ES-I3 (cell line): ENCODE measurements at regions not wholly inside any gene's neighbourhood (a gene's known extent, or its start where the extent isn't known, plus 50 kb on each side); places are given as distances from the start of the nearest gene placed in this dataset.
"Not testable (repeated sequence)": the region's sequence is repeated elsewhere in the genome, so short reads cannot be mapped to it uniquely, and the experiment has no call there.

Experiments
- H3K36me3 ChIP-seq: 2 replicates; pipeline ENCODE4 v1.6.1; 2013; ENCODE audit warnings: mild to moderate bottlenecking, low read length, control low read depth, moderate library complexity; ENCODE audit not compliant: insufficient read depth
- H3K4me1 ChIP-seq: 2 replicates; pipeline ENCODE4 v1.6.1; 2013; ENCODE audit warnings: mild to moderate bottlenecking, control low read depth, low read length; ENCODE audit not compliant: insufficient read depth
- H3K9ac ChIP-seq: 2 replicates; pipeline ENCODE4 v1.6.1; 2013; ENCODE audit warnings: low read depth, mild to moderate bottlenecking, low read length, moderate library complexity
- H3K9me3 ChIP-seq: 2 replicates; pipeline ENCODE4 v1.6.1; 2013; ENCODE audit warnings: mild to moderate bottlenecking, low read length, moderate library complexity; ENCODE audit not compliant: control insufficient read depth, insufficient read depth

GRCh38 chr3:21979706-21980105 is 228.7 kb upstream of the ZNF385D start:
- H3K9ac ChIP-seq: no peak overlapping the region
- no peaks in the 10 kb centered on the region for H3K4me1 ChIP-seq
- H3K9me3 ChIP-seq: no peaks in the 10 kb centered on the region
- H3K36me3 ChIP-seq: no peaks in the 10 kb centered on the region

- Histone ChIP-seq H3K9me3 (no peaks in the 10 kb centered on the region), H3K4me1 (no peaks in the 10 kb centered on the region), H3K9ac (no peak overlapping the region), H3K36me3 (no peaks in the 10 kb centered on the region)
Observed at GRCh38 chr3:21989341-21990042, 238.5 kb upstream of the ZNF385D start.

- H3K36me3 ChIP-seq: no peaks in the 10 kb centered on the region
- no peak overlapping the region for H3K9ac ChIP-seq
- H3K4me1 ChIP-seq: no peaks in the 10 kb centered on the region
- H3K9me3 ChIP-seq: no peaks in the 10 kb centered on the region
Observed at GRCh38 chr3:21991061-21991460, 240.1 kb upstream of the ZNF385D start.

- no peaks in the 10 kb centered on the region for H3K4me1 ChIP-seq
- no peaks in the 10 kb centered on the region for H3K9me3 ChIP-seq
- no peaks in the 10 kb centered on the region for H3K36me3 ChIP-seq
- no peak overlapping the region for H3K9ac ChIP-seq
Observed at GRCh38 chr3:21995079-21995607, 244.1 kb upstream of the ZNF385D start.

- no peak overlapping the region for H3K9ac ChIP-seq
- no peaks in the 10 kb centered on the region; the same call in 1 of the 2 replicates for H3K9me3 ChIP-seq
- no peaks in the 10 kb centered on the region for H3K4me1 ChIP-seq
- H3K36me3 ChIP-seq: no peaks in the 10 kb centered on the region
Observed at GRCh38 chr3:22007368-22007767, 256.4 kb upstream of the ZNF385D start.

- Histone ChIP-seq H3K36me3 (no peaks in the 10 kb centered on the region), H3K9ac (no peak overlapping the region), H3K9me3 (no peaks in the 10 kb centered on the region; the same call in 1 of the 2 replicates), H3K4me1 (no peaks in the 10 kb centered on the region)
Observed at GRCh38 chr3:22010997-22011396, 260.0 kb upstream of the ZNF385D start.

- no peaks in the 10 kb centered on the region for H3K36me3 ChIP-seq
- H3K9ac ChIP-seq: no peak overlapping the region
- H3K9me3 ChIP-seq: no peaks in the 10 kb centered on the region; the same call in 1 of the 2 replicates
- no peaks in the 10 kb centered on the region for H3K4me1 ChIP-seq
Observed at GRCh38 chr3:22012471-22012870, 261.5 kb upstream of the ZNF385D start.

GRCh38 chr3:22013641-22014040 is 262.6 kb upstream of the ZNF385D start:
- Histone ChIP-seq H3K36me3 (no peaks in the 10 kb centered on the region), H3K4me1 (no peaks in the 10 kb centered on the region), H3K9me3 (no peaks in the 10 kb centered on the region; the same call in 1 of the 2 replicates)

GRCh38 chr3:22016197-22016596 is 265.2 kb upstream of the ZNF385D start:
- no peaks in the 10 kb centered on the region for H3K4me1 ChIP-seq
- H3K9me3 ChIP-seq: no peaks in the 10 kb centered on the region
- no peaks in the 10 kb centered on the region for H3K36me3 ChIP-seq
- H3K9ac ChIP-seq: no peak overlapping the region

More at GRCh38 chr3:22013641-22014040, 262.6 kb upstream of the ZNF385D start:
- no peak overlapping the region for H3K9ac ChIP-seq

GRCh38 chr3:22024638-22025037 is 273.6 kb upstream of the ZNF385D start:
- not testable (repeated sequence) for H3K4me1 ChIP-seq, H3K36me3 ChIP-seq, H3K9me3 ChIP-seq, H3K9ac ChIP-seq

- Histone ChIP-seq H3K9me3 (no peaks in the 10 kb centered on the region), H3K4me1 (no peaks in the 10 kb centered on the region), H3K36me3 (no peaks in the 10 kb centered on the region), H3K9ac (no peak overlapping the region)
Observed at GRCh38 chr3:22029480-22029879, 278.5 kb upstream of the ZNF385D start.

GRCh38 chr3:22039161-22039560 is 288.2 kb upstream of the ZNF385D start:
- Histone ChIP-seq H3K9ac (no peak overlapping the region), H3K9me3 (no peaks in the 10 kb centered on the region), H3K4me1 (no peaks in the 10 kb centered on the region), H3K36me3 (no peaks in the 10 kb centered on the region)

- Histone ChIP-seq H3K9ac (no peak overlapping the region), H3K9me3 (no peaks in the 10 kb centered on the region), H3K4me1 (no peaks in the 10 kb centered on the region), H3K36me3 (no peaks in the 10 kb centered on the region)
Observed at GRCh38 chr3:22040150-22040549, 289.1 kb upstream of the ZNF385D start.

GRCh38 chr3:22045882-22046281 is 294.9 kb upstream of the ZNF385D start:
- Histone ChIP-seq H3K36me3 (no peaks in the 10 kb centered on the region), H3K9me3 (no peaks in the 10 kb centered on the region), H3K9ac (no peak overlapping the region), H3K4me1 (no peaks in the 10 kb centered on the region)

- Histone ChIP-seq H3K36me3 (no peaks in the 10 kb centered on the region), H3K4me1 (no peaks in the 10 kb centered on the region), H3K9ac (no peak overlapping the region), H3K9me3 (no peaks in the 10 kb centered on the region)
Observed at GRCh38 chr3:22063500-22063899, 312.5 kb upstream of the ZNF385D start.
